Tongue (tissue), 1 donor: ENCODE measurements at regions not wholly inside any gene's neighbourhood (a gene's known extent, or its start where the extent isn't known, plus 50 kb on each side); places are given as distances from the start of the nearest gene placed in this dataset.

ENCODE experiments used
- DNase-seq: peaks from one replicate; pipeline ENCODE4 v3.0.0-alpha.2; 2015

GRCh38 chr1:38394303-38394702 is 347.7 kb upstream of the POU3F1 start:
- DNase-seq = no peak

GRCh38 chr1:38392861-38393260 is 346.3 kb upstream of the POU3F1 start:
- DNase-seq = no peak

GRCh38 chr1:38381256-38381655 is 334.7 kb upstream of the POU3F1 start:
- DNase-seq = no peak

- no peak for DNase-seq
Measured at GRCh38 chr1:38376577-38376976, 330.0 kb upstream of the POU3F1 start.

- no peak for DNase-seq
Measured at GRCh38 chr1:38375035-38375434, 328.4 kb upstream of the POU3F1 start.

- no peak for DNase-seq
Measured at GRCh38 chr1:38371505-38371844, 324.9 kb upstream of the POU3F1 start.

- DNase-seq = no peak
Measured at GRCh38 chr1:38370716-38371504, 324.3 kb upstream of the POU3F1 start.

GRCh38 chr1:38365242-38365641 is 318.6 kb upstream of the POU3F1 start:
- no peak for DNase-seq

GRCh38 chr1:38361566-38361965 is 315.0 kb upstream of the POU3F1 start:
- DNase-seq = no peak

- no peak for DNase-seq
Measured at GRCh38 chr1:38360807-38361206, 314.2 kb upstream of the POU3F1 start.

- no peak for DNase-seq
Measured at GRCh38 chr1:38353956-38354355, 307.4 kb upstream of the POU3F1 start.

GRCh38 chr1:38352869-38353268 is 306.3 kb upstream of the POU3F1 start:
- DNase-seq = no peak

- DNase-seq = no peak
Measured at GRCh38 chr1:38347446-38348175, 301.0 kb upstream of the POU3F1 start.

GRCh38 chr1:38344716-38345115 is 298.1 kb upstream of the POU3F1 start:
- no peak for DNase-seq

- DNase-seq = no peak
Measured at GRCh38 chr1:38341694-38342093, 295.1 kb upstream of the POU3F1 start.

- no peak for DNase-seq
Measured at GRCh38 chr1:38340409-38340808, 293.8 kb upstream of the POU3F1 start.

- no peak for DNase-seq
Measured at GRCh38 chr1:38337711-38338110, 291.1 kb upstream of the POU3F1 start.

GRCh38 chr1:38336961-38337360 is 290.4 kb upstream of the POU3F1 start:
- no peak for DNase-seq

- no peak for DNase-seq
Measured at GRCh38 chr1:38336301-38336923, 289.8 kb upstream of the POU3F1 start.

GRCh38 chr1:38334930-38335592 is 288.5 kb upstream of the POU3F1 start:
- DNase-seq = no peak

GRCh38 chr1:38332649-38333310 is 286.2 kb upstream of the POU3F1 start:
- no peak for DNase-seq

- DNase-seq = no peak
Measured at GRCh38 chr1:38331496-38332210, 285.1 kb upstream of the POU3F1 start.
